Stimulated activated naive CD8-positive, alpha-beta T cell treated with anti-CD3 and anti-CD28 coated beads, Interleukin-15, amount 100 ng/mL, for 72 hours (primary cell): ENCODE measurements at regions not wholly inside any gene's neighbourhood (a gene's known extent, or its start where the extent isn't known, plus 50 kb on each side); places are given as distances from the start of the nearest gene placed in this dataset.

Source experiments
- ATAC-seq: fragments of 150-1000 bp; cut with Tn5 transposase; 2 replicates; pipeline ENCODE4 v1.10.0; 2021; ENCODE audit warnings: mild to moderate bottlenecking, moderate library complexity
- DNase-seq, 2 donors: peaks; one replicate each; pipeline ENCODE4 v3.0.0; 2021 to 2022
- H3K27ac Mint-ChIP-seq, 2 donors: one replicate each; pipeline ENCODE4 v1.8.0; 2022; ENCODE audit warnings: mild to moderate bottlenecking in 2 of 2, mixed read lengths in 2 of 2, moderate library complexity in 2 of 2
- H3K27me3 Mint-ChIP-seq: one replicate; pipeline ENCODE4 v1.8.0; 2022; ENCODE audit warnings: mixed read lengths
- H3K4me1 Mint-ChIP-seq: one replicate; pipeline ENCODE4 v1.8.0; 2022; ENCODE audit warnings: mild to moderate bottlenecking, mixed read lengths
- H3K4me3 Mint-ChIP-seq, 2 donors: one replicate each; pipeline ENCODE4 v1.8.0; 2022; ENCODE audit warnings: mild to moderate bottlenecking in 2 of 2, mixed read lengths in 2 of 2, moderate library complexity in 1 of 2
- H3K9me3 Mint-ChIP-seq, 2 donors: one replicate each; pipeline ENCODE4 v1.8.0; 2022; ENCODE audit warnings: mixed read lengths in 2 of 2

DNA sequence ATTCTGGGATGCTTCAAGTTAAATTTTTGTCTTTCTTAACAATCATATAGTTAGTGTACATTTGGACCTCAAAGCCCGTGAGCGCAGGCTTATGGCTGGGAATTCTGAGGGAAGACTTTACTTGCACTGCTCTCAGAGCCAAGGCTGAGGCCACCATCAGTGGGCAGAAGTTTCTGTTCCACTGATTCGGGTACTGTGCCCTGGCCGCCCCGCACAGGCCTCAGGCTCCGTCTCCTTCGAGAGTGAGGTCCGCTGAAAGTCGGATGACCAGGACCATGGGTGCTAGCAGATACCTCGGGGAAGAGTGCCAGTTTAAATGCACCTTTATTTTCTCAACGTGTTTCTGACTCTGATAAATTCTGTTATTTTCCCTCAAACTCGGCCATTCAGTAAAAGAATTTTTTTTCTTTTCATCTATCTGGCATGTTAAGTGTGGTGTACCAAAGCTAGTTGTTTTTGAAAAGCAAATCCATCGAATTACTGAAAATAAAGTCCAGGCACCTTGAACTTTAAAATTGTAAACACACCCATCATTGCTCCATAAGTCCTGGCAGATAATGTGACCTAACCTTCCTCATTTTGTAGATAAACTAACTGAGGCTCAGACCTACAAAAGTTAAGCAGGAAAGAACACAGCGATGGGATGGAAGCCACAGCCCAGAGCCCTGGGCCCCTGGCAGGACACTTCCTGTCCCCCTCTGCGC lies 126.7 kb downstream of the SOX1 start:
- no peaks in the 10 kb centered on the region for H3K27me3 Mint-ChIP-seq
- no peak for ATAC-seq
- no peak overlapping the region for H3K27ac Mint-ChIP-seq
- H3K4me1 Mint-ChIP-seq, result no peaks in the 10 kb centered on the region
- H3K4me3 Mint-ChIP-seq, result no peak overlapping the region
- peaks cover 0 to 14% of the 10 kb centered on the region in 2 donors for H3K9me3 Mint-ChIP-seq
- no peak for DNase-seq

- Mint-ChIP-seq H3K4me1 (no peaks in the 10 kb centered on the region), H3K27ac (no peak overlapping the region), H3K4me3 (no peak overlapping the region), H3K9me3 (peaks cover 0 to 14% of the 10 kb centered on the region in 2 donors), H3K27me3 (no peaks in the 10 kb centered on the region)
- ATAC-seq (no peak), DNase-seq (no peak)
Measured at GRCh38 chr13:112194167-112194530, 127.2 kb downstream of the SOX1 start.

DNA sequence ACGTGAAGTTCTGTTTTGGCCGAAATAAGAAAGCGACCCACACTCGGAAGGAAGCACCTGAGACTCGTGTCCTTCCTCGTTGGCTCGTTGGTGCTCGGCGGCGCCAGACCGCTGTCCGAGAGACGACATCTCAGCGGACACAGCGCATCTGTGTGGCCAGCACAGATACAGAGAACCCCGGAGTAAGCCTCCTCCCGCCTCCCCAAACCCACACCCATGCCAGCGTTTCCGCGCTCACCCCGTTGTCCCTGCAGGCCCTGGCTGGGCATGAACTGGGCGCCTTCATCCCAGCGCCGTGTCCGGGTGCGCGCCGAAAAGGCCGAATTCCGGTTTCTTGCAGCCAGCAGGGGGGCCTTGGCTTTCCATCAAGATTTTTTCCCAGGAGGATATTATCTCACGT lies 127.6 kb downstream of the SOX1 start:
- H3K27ac Mint-ChIP-seq, result no peak overlapping the region
- no peaks in the 10 kb centered on the region for H3K27me3 Mint-ChIP-seq
- H3K4me3 Mint-ChIP-seq, result no peak overlapping the region
- no peaks in the 10 kb centered on the region for H3K4me1 Mint-ChIP-seq
- DNase-seq, result no peak
- H3K9me3 Mint-ChIP-seq, result peaks cover 0 to 14% of the 10 kb centered on the region in 2 donors
- no peak for ATAC-seq

- H3K27ac Mint-ChIP-seq, result no peak overlapping the region
- no peak for ATAC-seq
Measured at GRCh38 chr13:112198396-112199010, 131.6 kb downstream of the SOX1 start.

GRCh38 chr13:112200200-112200599 lies 133.3 kb downstream of the SOX1 start:
- no peak overlapping the region for H3K27ac Mint-ChIP-seq
- no peaks in the 10 kb centered on the region for H3K9me3 Mint-ChIP-seq
- peaks cover 11% of the 10 kb centered on the region for H3K4me1 Mint-ChIP-seq
- no peak overlapping the region for H3K4me3 Mint-ChIP-seq
- ATAC-seq, result no peak
- DNase-seq, result no peak
- H3K27me3 Mint-ChIP-seq, result peaks cover 36% of the 10 kb centered on the region

More at GRCh38 chr13:112198396-112199010, 131.6 kb downstream of the SOX1 start:
- H3K27me3 Mint-ChIP-seq, result peaks cover 19% of the 10 kb centered on the region
- no peak for DNase-seq
- H3K4me1 Mint-ChIP-seq, result no peaks in the 10 kb centered on the region
- H3K4me3 Mint-ChIP-seq, result no peak overlapping the region
- H3K9me3 Mint-ChIP-seq, result peaks cover 0 to under 1% of the 10 kb centered on the region in 2 donors

DNA sequence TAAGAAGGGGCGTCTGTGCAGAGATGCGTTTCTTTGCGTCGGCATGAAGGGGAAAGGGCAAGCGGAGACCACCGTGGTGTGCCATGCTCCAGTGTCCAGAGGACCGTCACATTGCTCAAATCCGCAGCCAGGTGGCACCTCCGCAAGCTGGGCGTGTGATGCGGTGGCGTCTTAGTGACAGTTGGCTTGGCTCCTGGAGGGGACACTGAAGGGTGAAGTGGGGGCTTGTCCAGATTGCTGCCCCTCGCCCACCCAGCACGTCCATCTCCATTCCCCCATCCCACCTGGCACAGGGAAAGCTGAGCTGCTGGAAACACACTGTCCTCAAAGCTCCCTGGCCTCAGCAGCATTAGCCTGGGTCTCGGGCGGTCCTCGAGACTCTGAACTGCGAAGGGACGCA lies 135.3 kb downstream of the SOX1 start:
- peaks cover 57% of the 10 kb centered on the region for H3K27me3 Mint-ChIP-seq
- DNase-seq (no peak), ATAC-seq (no peak)
- H3K9me3 Mint-ChIP-seq, result no peaks in the 10 kb centered on the region
- no peak overlapping the region for H3K27ac Mint-ChIP-seq
- peaks cover 16% of the 10 kb centered on the region for H3K4me1 Mint-ChIP-seq
- H3K4me3 Mint-ChIP-seq, result no peak overlapping the region

- ATAC-seq (no peak), DNase-seq (no peak)
- Mint-ChIP-seq H3K27ac (no peak overlapping the region), H3K27me3 (peaks cover 64% of the 10 kb centered on the region), H3K4me1 (peaks cover 16% of the 10 kb centered on the region), H3K9me3 (no peaks in the 10 kb centered on the region), H3K4me3 (no peak overlapping the region)
Measured at GRCh38 chr13:112202966-112203365, 136.0 kb downstream of the SOX1 start.

DNA sequence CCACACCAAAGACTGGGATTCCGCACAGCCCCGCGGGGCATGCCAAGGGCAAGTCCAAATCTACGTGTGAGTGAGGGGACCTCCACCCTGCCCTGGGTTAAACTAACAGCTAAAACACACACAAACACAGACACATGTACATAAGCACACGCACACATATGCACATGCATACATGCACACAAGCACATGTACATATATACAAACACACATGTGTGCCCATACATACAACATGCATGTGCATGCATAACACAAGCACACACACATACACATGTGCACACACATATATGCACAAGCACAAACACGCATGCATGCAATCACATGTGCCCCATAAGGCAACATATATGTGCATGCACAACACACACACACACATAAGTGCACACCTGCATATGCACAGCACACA lies 136.7 kb downstream of the SOX1 start:
- Mint-ChIP-seq H3K27ac (no peak overlapping the region), H3K4me1 (peaks cover 16% of the 10 kb centered on the region), H3K9me3 (no peaks in the 10 kb centered on the region), H3K4me3 (no peak overlapping the region), H3K27me3 (peaks cover 71% of the 10 kb centered on the region)
- ATAC-seq, result no peak
- no peak for DNase-seq

- DNase-seq (no peak), ATAC-seq (no peak)
- peaks cover 80% of the 10 kb centered on the region for H3K27me3 Mint-ChIP-seq
- H3K9me3 Mint-ChIP-seq, result no peaks in the 10 kb centered on the region
- no peak overlapping the region for H3K27ac Mint-ChIP-seq
- no peak overlapping the region for H3K4me3 Mint-ChIP-seq
- H3K4me1 Mint-ChIP-seq, result peaks cover 16% of the 10 kb centered on the region
Measured at GRCh38 chr13:112204346-112205327, 137.7 kb downstream of the SOX1 start.

GRCh38 chr13:112205990-112206389 lies 139.0 kb downstream of the SOX1 start:
- Mint-ChIP-seq H3K27ac (no peak overlapping the region), H3K27me3 (peaks cover 86% of the 10 kb centered on the region)
- ATAC-seq, result no peak

GRCh38 chr13:112207129-112207528 lies 140.2 kb downstream of the SOX1 start:
- H3K4me1 Mint-ChIP-seq, result peaks cover 16% of the 10 kb centered on the region
- H3K27ac Mint-ChIP-seq, result no peak overlapping the region
- DNase-seq (no peak), ATAC-seq (no peak)
- no peak overlapping the region for H3K4me3 Mint-ChIP-seq
- no peaks in the 10 kb centered on the region for H3K9me3 Mint-ChIP-seq
- H3K27me3 Mint-ChIP-seq, result peaks cover 83% of the 10 kb centered on the region

More at GRCh38 chr13:112205990-112206389, 139.0 kb downstream of the SOX1 start:
- no peak for DNase-seq
- H3K4me3 Mint-ChIP-seq, result no peak overlapping the region
- H3K4me1 Mint-ChIP-seq, result peaks cover 16% of the 10 kb centered on the region
- no peaks in the 10 kb centered on the region for H3K9me3 Mint-ChIP-seq

DNA sequence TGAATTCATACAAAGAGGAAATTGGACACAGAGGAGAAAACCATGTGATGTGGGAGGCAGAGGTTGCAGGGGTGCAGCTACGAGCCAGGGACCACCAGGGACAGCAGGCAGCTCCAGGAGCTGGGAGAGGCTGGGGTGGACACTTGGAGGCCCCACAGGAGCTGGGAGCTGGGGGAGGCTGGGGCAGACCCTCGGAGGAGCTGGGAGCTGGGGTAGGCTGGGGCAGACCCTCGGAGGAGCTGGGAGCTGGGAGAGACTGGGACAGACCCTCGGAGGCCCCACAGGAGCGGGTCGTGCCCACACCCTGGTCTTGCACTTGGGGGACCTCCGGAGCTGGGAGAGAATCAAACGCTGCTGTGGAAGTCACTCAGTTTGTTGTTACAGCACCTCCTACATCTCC lies 141.7 kb downstream of the SOX1 start:
- Mint-ChIP-seq H3K4me3 (no peak overlapping the region), H3K4me1 (peaks cover 16% of the 10 kb centered on the region), H3K9me3 (no peaks in the 10 kb centered on the region), H3K27ac (no peak overlapping the region), H3K27me3 (peaks cover 78% of the 10 kb centered on the region)
- ATAC-seq, result no peak
- no peak for DNase-seq

DNA sequence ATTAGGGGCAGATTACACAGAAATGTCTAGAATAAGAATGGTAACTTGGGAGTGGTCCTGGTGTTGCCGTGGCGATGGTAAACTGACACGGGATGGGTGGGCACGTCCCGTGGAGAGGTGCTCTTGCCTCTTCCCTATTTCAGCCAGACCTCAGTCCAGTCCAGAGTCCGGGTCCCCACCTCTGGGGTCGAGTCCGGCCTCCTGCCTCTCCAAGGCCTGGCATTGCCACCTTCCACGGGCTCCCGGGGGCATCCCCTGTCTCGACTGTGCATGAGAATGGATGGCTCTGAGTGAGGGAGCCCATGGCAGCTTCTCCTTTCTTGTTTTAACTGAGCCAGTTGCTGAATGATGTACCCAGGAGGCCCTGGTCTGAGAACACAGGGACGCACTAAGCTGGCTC lies 142.3 kb downstream of the SOX1 start:
- H3K4me3 Mint-ChIP-seq, result no peak overlapping the region
- no peak overlapping the region for H3K27ac Mint-ChIP-seq
- ATAC-seq, result no peak
- H3K9me3 Mint-ChIP-seq, result no peaks in the 10 kb centered on the region
- peaks cover 78% of the 10 kb centered on the region for H3K27me3 Mint-ChIP-seq
- no peak for DNase-seq
- peaks cover 15% of the 10 kb centered on the region for H3K4me1 Mint-ChIP-seq

GRCh38 chr13:112209711-112210110 lies 142.8 kb downstream of the SOX1 start:
- Mint-ChIP-seq H3K4me3 (no peak overlapping the region), H3K27ac (no peak overlapping the region), H3K9me3 (no peaks in the 10 kb centered on the region), H3K27me3 (peaks cover 73% of the 10 kb centered on the region), H3K4me1 (peaks cover 10% of the 10 kb centered on the region)
- DNase-seq, result no peak
- ATAC-seq, result peak; percentile 68

- no peak for DNase-seq
- no peak overlapping the region for H3K27ac Mint-ChIP-seq
- no peak for ATAC-seq
- no peak overlapping the region for H3K4me3 Mint-ChIP-seq
- H3K27me3 Mint-ChIP-seq, result peaks cover 67% of the 10 kb centered on the region
- no peaks in the 10 kb centered on the region for H3K9me3 Mint-ChIP-seq
- H3K4me1 Mint-ChIP-seq, result peaks cover 4% of the 10 kb centered on the region
Measured at GRCh38 chr13:112210371-112210770, 143.4 kb downstream of the SOX1 start.

DNA sequence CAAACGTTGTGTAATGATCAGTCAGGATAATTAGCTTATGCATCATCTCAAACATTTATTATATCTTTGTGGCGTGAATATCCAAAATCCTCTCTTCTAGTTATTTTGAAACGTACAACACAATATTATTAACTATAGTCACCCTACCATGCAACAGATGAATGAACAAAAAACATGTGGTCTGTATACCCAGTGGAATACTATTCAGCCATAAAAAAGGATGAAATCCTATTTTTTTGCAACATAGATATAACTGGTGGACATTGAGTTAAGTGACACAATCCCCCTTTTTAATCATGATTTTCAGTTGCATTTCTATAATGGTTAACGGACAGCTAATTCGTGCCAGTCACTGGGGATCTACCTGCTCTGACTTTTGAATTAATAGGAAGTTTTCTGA lies 145.6 kb downstream of the SOX1 start:
- no peaks in the 10 kb centered on the region for H3K9me3 Mint-ChIP-seq
- H3K4me3 Mint-ChIP-seq, result no peak overlapping the region
- H3K27ac Mint-ChIP-seq, result no peak overlapping the region
- ATAC-seq (no peak), DNase-seq (no peak)
- H3K4me1 Mint-ChIP-seq, result no peaks in the 10 kb centered on the region
- H3K27me3 Mint-ChIP-seq, result peaks cover 45% of the 10 kb centered on the region
